ENCODE measurements at regions not wholly inside any gene's neighbourhood (a gene's known extent, or its start where the extent isn't known, plus 50 kb on each side); places are given as distances from the start of the nearest gene placed in this dataset.

DNA sequence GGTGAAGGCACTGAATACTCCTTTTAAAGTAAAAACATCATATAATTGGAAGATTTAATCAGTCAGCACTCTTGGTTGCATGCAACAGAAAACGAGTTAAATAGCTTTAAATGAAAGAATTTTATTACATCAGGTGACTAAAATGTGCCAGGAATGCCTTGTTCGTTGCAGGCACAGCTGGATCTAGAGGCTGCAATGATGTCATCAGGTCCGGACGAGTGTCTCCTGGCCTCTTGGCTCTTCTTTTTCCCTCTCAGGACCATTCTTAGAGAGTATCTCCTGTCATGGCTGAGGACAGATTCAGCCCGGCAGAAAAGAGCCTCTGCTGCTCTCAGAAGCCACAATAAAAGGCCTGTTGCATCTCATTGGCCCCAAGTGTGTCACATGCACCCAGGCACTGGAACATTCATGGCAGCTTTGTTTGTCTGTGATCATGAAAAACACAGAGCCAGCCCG, 510.7 kb upstream of the SULF2 start:
- Histone ChIP-seq H3K4me3 (ENCODE audit: low read depth in 1 of 2, low read length in 1 of 2) (no peak overlapping the region), H3K27me3 (peaks cover 8% of the 10 kb centered on the region), H3K4me1 (ENCODE audit: control insufficient read depth in 1 of 2, insufficient read depth in 1 of 2, low read depth in 1 of 2, low read length in 1 of 2) (no peaks in the 10 kb centered on the region), H3K36me3 (no peaks in the 10 kb centered on the region), H3K9me3 (no peaks in the 10 kb centered on the region), H3K27ac (no peak overlapping the region)
- TF ChIP-seq, protein P1, sequence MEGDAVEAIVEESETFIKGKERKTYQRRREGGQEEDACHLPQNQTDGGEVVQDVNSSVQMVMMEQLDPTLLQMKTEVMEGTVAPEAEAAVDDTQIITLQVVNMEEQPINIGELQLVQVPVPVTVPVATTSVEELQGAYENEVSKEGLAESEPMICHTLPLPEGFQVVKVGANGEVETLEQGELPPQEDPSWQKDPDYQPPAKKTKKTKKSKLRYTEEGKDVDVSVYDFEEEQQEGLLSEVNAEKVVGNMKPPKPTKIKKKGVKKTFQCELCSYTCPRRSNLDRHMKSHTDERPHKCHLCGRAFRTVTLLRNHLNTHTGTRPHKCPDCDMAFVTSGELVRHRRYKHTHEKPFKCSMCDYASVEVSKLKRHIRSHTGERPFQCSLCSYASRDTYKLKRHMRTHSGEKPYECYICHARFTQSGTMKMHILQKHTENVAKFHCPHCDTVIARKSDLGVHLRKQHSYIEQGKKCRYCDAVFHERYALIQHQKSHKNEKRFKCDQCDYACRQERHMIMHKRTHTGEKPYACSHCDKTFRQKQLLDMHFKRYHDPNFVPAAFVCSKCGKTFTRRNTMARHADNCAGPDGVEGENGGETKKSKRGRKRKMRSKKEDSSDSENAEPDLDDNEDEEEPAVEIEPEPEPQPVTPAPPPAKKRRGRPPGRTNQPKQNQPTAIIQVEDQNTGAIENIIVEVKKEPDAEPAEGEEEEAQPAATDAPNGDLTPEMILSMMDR (IDR thresholded peaks at IDR 0.05), result no peak

DNA sequence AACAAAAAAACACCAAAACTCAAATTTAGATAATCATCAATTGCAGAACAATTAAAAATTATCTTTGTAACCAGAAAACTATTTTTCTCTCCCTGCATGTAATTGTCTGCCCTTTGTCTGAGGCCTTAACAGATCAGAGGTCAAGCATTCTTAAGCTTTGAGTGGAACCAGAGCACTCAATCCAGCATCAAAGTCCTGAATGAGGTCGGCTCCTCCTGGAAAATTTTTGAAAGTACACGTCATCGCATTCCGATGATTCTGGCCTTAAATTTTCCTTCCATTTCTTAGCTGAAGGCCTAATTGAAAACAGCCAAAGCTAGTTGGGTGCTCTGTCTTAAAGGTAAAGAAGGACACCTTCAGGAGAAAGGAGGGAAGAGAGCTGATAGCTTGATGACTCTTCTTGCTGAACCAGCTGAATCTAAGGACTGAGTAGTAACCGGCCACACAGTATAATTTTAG, 510.2 kb upstream of the SULF2 start:
- Histone ChIP-seq H3K27ac (no peak overlapping the region), H3K4me1 (ENCODE audit: control insufficient read depth in 1 of 2, insufficient read depth in 1 of 2, low read depth in 1 of 2, low read length in 1 of 2) (no peaks in the 10 kb centered on the region), H3K9me3 (no peaks in the 10 kb centered on the region), H3K36me3 (no peaks in the 10 kb centered on the region), H3K4me3 (ENCODE audit: low read depth in 1 of 2, low read length in 1 of 2) (no peak overlapping the region), H3K27me3 (peaks cover 8% of the 10 kb centered on the region)
- TF ChIP-seq, protein P1 (IDR thresholded peaks at IDR 0.05), result no peak

DNA sequence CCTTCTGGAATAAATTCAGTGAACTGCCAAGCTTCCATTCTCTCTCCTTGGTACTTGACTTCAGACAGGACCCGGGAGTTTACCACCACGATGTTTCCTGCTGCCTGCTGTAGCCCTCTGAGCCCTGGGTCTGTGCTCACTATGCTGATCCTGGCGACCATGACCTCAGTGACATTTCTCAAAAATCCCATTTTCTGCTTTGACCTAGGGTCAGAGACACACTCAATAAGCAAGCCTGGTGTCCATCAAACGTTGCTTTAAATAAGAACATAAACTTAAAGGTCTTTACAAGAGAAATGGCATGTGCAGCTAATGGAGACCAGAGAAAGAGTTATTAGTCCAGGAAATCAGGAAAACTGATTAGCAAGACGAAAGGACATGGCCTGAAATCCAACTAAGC, 509.7 kb upstream of the SULF2 start:
- TF ChIP-seq, protein P1 (IDR thresholded peaks at IDR 0.05), result no peak
- Histone ChIP-seq H3K36me3 (no peaks in the 10 kb centered on the region), H3K4me1 (ENCODE audit: control insufficient read depth in 1 of 2, insufficient read depth in 1 of 2, low read depth in 1 of 2, low read length in 1 of 2) (no peaks in the 10 kb centered on the region), H3K4me3 (ENCODE audit: low read depth in 1 of 2, low read length in 1 of 2) (no peak overlapping the region), H3K27ac (no peak overlapping the region), H3K27me3 (peaks cover 9% of the 10 kb centered on the region), H3K9me3 (no peaks in the 10 kb centered on the region)

DNA sequence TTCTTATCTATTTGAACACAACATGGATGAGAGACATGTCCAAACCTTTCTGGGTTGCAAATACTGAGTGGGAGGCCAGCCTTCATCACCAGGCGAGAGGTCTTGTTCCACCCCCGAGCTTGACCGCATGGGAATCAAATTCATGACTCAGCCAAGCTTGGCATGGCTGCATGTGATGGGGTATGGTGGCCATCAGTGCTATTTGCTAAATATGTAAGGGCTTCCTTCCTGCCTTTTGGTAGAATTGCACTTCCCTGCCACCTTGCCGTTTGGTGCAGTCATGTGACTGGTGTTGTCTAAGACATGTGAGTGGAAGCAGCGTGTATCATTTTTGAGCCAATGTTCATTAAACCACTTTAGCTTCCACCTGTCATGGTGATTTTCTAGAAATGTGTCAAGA, 508.9 kb upstream of the SULF2 start:
- no peak overlapping the region for H3K27ac ChIP-seq
- peaks cover 14% of the 10 kb centered on the region for H3K27me3 ChIP-seq
- H3K9me3 ChIP-seq, result no peaks in the 10 kb centered on the region
- TF ChIP-seq, protein P1 (IDR thresholded peaks at IDR 0.05), result no peak
- H3K4me3 ChIP-seq (ENCODE audit: low read depth in 1 of 2, low read length in 1 of 2), result no peak overlapping the region
- no peaks in the 10 kb centered on the region for H3K36me3 ChIP-seq
- H3K4me1 ChIP-seq (ENCODE audit: control insufficient read depth in 1 of 2, insufficient read depth in 1 of 2, low read depth in 1 of 2, low read length in 1 of 2), result no peaks in the 10 kb centered on the region

DNA sequence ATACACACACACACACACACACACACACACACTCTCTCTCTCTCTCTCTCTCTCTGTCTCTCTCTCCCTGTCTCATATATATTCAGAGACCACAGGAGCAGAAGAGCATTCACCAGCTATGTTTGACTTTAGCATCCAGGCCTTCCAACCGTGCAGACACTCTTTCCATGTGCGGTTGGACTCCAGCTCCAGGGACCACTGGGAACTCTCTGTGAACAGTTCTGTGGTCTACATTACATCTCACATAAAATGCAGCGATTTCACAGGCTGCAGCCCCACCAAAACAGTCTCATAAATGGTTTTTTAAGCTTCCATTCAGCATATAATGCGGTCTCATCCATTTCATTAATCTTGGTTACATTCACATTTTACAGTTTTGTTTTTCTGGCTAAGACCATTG, 508.4 kb upstream of the SULF2 start:
- Histone ChIP-seq H3K4me1 (ENCODE audit: control insufficient read depth in 1 of 2, insufficient read depth in 1 of 2, low read depth in 1 of 2, low read length in 1 of 2) (no peaks in the 10 kb centered on the region), H3K36me3 (no peaks in the 10 kb centered on the region), H3K4me3 (ENCODE audit: low read depth in 1 of 2, low read length in 1 of 2) (no peak overlapping the region), H3K27me3 (peaks cover 14% of the 10 kb centered on the region), H3K27ac (no peak overlapping the region), H3K9me3 (no peaks in the 10 kb centered on the region)
- TF ChIP-seq, protein P1 (IDR thresholded peaks at IDR 0.05), result no peak

DNA sequence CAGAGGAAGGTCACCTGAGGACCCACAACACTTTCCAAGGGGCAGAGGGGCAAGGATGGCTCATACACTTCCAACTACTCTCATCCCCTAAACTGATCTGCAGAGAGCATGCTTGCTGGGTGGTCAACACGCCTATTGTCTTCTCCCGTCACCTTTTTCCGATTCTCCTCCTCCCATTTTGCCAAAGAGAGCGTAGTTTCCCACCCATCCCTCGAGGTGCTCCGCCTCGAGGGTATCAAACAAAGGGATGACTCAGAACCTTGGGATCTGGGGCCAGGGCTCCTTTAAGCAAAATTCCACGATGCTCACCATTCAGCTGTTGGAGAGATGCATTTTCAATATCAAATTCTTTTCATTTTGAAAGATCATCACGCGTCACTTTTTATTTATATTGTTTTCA, 507.5 kb upstream of the SULF2 start:
- Histone ChIP-seq H3K36me3 (no peaks in the 10 kb centered on the region), H3K4me3 (ENCODE audit: low read depth in 1 of 2, low read length in 1 of 2) (no peak overlapping the region), H3K9me3 (no peaks in the 10 kb centered on the region), H3K27ac (no peak overlapping the region), H3K4me1 (ENCODE audit: control insufficient read depth in 1 of 2, insufficient read depth in 1 of 2, low read depth in 1 of 2, low read length in 1 of 2) (no peaks in the 10 kb centered on the region), H3K27me3 (peaks cover 14% of the 10 kb centered on the region)
- TF ChIP-seq, protein P1 (IDR thresholded peaks at IDR 0.05), result no peak
